Liver (tissue), 3 donors: ENCODE measurements at regions not wholly inside any gene's neighbourhood (a gene's known extent, or its start where the extent isn't known, plus 50 kb on each side); places are given as distances from the start of the nearest gene placed in this dataset.
"Not testable (repeated sequence)": the region's sequence is repeated elsewhere in the genome, so short reads cannot be mapped to it uniquely, and the experiment has no call there.

Source experiments
- EGR1 ChIP-seq, 2 donors: IDR thresholded peaks; 2 replicates each; pipeline ENCODE4 v1.6.1; 2016 to 2018; ENCODE audit warnings: antibody characterized with exemption in 2 of 2, low read depth in 2 of 2
- GABPA ChIP-seq, 2 donors: IDR thresholded peaks in 1 of 2; conservative IDR thresholded peaks in 1 of 2; 2 replicates each; pipeline ENCODE4 v1.6.1; 2016; ENCODE audit warnings: antibody characterized with exemption in 2 of 2, mild to moderate bottlenecking in 1 of 2, moderate library complexity in 1 of 2
- HNF4A ChIP-seq, 2 donors: conservative IDR thresholded peaks; 2 replicates each; pipeline ENCODE4 v1.6.1; 2016; ENCODE audit warnings: antibody characterized with exemption in 2 of 2, mild to moderate bottlenecking in 2 of 2
- RAD21 ChIP-seq, 2 donors: IDR thresholded peaks; 2 replicates each; pipeline ENCODE4 v1.6.1; 2016; ENCODE audit warnings: antibody characterized with exemption in 2 of 2, mild to moderate bottlenecking in 2 of 2
- RXRA ChIP-seq, 2 donors: IDR thresholded peaks; 2 replicates each; pipeline ENCODE4 v1.6.1; 2017 to 2018; ENCODE audit warnings: antibody characterized with exemption in 2 of 2, mild to moderate bottlenecking in 1 of 2
- SP1 ChIP-seq: IDR thresholded peaks from 2 replicates; pipeline ENCODE4 v1.6.1; 2018; ENCODE audit warnings: antibody characterized with exemption, mild to moderate bottlenecking
- TAF1 ChIP-seq: conservative IDR thresholded peaks from 2 replicates; pipeline ENCODE4 v1.6.1; 2016; ENCODE audit warnings: antibody characterized with exemption, mild to moderate bottlenecking
- YY1 ChIP-seq: IDR thresholded peaks from 2 replicates; pipeline ENCODE4 v1.6.1; 2016; ENCODE audit warnings: antibody characterized with exemption, mild to moderate bottlenecking
- TF ChIP-seq, protein P1 (sequence below): fragments of 150-350 bp; IDR thresholded peaks from 2 replicates; pipeline ENCODE4 v1.5.1; 2017; ENCODE audit warnings: improper control_type of control experiment, low read depth, low read length; ENCODE audit not compliant: missing input control
- TF ChIP-seq, protein P2 (sequence below): IDR thresholded peaks from 2 replicates; pipeline ENCODE4 v1.6.1; 2016; ENCODE audit warnings: antibody characterized with exemption, mild to moderate bottlenecking
- TF ChIP-seq, protein P3 (sequence below): IDR thresholded peaks from 2 replicates; pipeline ENCODE4 v1.6.1; 2016; ENCODE audit warnings: antibody characterized with exemption
- donor health status: healthy.
- donor health status: healthy.

DNA sequence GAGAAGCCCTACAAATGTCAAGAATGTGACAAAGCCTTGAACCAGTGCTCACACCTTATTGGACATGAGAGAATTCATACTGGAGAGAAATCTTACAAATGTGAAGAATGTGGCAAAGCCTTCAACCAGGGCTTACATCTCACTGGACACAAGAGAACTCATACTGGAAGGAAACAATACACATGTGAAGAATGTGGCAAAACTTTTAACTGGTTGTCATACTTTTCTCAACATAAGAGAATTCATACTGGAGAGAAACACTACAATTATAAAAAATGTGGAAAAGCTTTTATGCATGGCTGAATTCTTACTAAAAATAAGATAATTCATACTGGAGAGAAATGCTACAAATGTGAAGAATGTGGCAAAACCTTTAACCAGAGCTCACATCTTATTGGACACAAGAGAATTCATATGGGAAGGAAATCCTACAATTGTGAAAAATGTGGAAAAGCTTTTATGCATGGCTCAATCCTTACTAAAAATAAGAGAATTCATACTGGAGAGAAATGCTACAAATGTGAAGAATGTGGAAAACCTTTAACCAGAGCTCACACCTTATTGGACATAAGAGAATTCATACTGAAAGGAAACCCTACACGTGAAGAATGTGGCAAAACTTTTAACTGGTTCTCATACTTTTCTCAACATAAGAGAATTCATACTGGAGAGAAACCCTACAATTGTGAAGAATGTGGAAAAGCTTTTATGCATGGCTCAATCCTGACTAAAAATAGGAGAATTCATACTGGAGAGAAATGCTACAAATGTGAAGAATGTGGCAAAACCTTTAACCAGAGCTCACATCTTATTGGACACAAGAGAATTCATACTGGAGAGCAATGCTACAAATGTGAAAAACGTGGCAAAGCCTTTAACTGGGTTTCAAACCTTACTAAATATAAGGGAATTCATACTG, 350.6 kb upstream of the NUPR2 start:
- TF ChIP-seq, protein P1, sequence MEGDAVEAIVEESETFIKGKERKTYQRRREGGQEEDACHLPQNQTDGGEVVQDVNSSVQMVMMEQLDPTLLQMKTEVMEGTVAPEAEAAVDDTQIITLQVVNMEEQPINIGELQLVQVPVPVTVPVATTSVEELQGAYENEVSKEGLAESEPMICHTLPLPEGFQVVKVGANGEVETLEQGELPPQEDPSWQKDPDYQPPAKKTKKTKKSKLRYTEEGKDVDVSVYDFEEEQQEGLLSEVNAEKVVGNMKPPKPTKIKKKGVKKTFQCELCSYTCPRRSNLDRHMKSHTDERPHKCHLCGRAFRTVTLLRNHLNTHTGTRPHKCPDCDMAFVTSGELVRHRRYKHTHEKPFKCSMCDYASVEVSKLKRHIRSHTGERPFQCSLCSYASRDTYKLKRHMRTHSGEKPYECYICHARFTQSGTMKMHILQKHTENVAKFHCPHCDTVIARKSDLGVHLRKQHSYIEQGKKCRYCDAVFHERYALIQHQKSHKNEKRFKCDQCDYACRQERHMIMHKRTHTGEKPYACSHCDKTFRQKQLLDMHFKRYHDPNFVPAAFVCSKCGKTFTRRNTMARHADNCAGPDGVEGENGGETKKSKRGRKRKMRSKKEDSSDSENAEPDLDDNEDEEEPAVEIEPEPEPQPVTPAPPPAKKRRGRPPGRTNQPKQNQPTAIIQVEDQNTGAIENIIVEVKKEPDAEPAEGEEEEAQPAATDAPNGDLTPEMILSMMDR = not testable (repeated sequence)
- TF ChIP-seq TAF1; HNF4A (conservative IDR thresholded peaks at IDR 0.05); YY1; SP1; GABPA (IDR thresholded peaks at IDR 0.05 in 1 of 2, conservative IDR thresholded peaks at IDR 0.05 in 1 of 2); EGR1 (IDR thresholded peaks at IDR 0.05; ENCODE audit: low read depth in 2 of 2); RXRA (IDR thresholded peaks at IDR 0.05); RAD21 (IDR thresholded peaks at IDR 0.05): not testable (repeated sequence)
- TF ChIP-seq, protein P2, sequence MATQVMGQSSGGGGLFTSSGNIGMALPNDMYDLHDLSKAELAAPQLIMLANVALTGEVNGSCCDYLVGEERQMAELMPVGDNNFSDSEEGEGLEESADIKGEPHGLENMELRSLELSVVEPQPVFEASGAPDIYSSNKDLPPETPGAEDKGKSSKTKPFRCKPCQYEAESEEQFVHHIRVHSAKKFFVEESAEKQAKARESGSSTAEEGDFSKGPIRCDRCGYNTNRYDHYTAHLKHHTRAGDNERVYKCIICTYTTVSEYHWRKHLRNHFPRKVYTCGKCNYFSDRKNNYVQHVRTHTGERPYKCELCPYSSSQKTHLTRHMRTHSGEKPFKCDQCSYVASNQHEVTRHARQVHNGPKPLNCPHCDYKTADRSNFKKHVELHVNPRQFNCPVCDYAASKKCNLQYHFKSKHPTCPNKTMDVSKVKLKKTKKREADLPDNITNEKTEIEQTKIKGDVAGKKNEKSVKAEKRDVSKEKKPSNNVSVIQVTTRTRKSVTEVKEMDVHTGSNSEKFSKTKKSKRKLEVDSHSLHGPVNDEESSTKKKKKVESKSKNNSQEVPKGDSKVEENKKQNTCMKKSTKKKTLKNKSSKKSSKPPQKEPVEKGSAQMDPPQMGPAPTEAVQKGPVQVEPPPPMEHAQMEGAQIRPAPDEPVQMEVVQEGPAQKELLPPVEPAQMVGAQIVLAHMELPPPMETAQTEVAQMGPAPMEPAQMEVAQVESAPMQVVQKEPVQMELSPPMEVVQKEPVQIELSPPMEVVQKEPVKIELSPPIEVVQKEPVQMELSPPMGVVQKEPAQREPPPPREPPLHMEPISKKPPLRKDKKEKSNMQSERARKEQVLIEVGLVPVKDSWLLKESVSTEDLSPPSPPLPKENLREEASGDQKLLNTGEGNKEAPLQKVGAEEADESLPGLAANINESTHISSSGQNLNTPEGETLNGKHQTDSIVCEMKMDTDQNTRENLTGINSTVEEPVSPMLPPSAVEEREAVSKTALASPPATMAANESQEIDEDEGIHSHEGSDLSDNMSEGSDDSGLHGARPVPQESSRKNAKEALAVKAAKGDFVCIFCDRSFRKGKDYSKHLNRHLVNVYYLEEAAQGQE = not testable (repeated sequence)
- TF ChIP-seq, protein P3, sequence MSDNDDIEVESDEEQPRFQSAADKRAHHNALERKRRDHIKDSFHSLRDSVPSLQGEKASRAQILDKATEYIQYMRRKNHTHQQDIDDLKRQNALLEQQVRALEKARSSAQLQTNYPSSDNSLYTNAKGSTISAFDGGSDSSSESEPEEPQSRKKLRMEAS = not testable (repeated sequence)
